Activated CD8-positive, alpha-beta T cell treated with anti-CD3 and anti-CD28 coated beads for 36 hours (primary cell): ENCODE measurements at regions not wholly inside any gene's neighbourhood (a gene's known extent, or its start where the extent isn't known, plus 50 kb on each side); places are given as distances from the start of the nearest gene placed in this dataset.

ENCODE experiments used
- ATAC-seq: fragments of 200-7000 bp; cut with Tn5 transposase; one replicate; pipeline ENCODE4 v1.10.0; 2021; ENCODE audit warnings: mild to moderate bottlenecking, moderate library complexity
- CTCF ChIA-PET: fragments of 350-600 bp; sonication (Branson Sonifier 250); formaldehyde crosslinking; loops from one replicate; lab custom pipeline; 2021; ENCODE audit warnings: antibody characterized with exemption; lab: Charles Lee
- POLR2A ChIA-PET: fragments of 350-600 bp; sonication (Branson Sonifier 250); formaldehyde crosslinking; loops from one replicate; lab custom pipeline; 2021; ENCODE audit warnings: antibody characterized with exemption; lab: Charles Lee
- DNase-seq: peaks from one replicate; pipeline ENCODE4 v3.0.0-alpha.2; 2020
- H3K27ac Mint-ChIP-seq: one replicate; pipeline ENCODE4 v1.8.0; 2021; ENCODE audit warnings: mild to moderate bottlenecking, mixed read lengths
- H3K27me3 Mint-ChIP-seq: one replicate; pipeline ENCODE4 v1.8.0; 2021; ENCODE audit warnings: mixed read lengths
- H3K36me3 Mint-ChIP-seq: one replicate; pipeline ENCODE4 v1.8.0; 2021; ENCODE audit warnings: low read depth, mixed read lengths
- H3K4me1 Mint-ChIP-seq: one replicate; pipeline ENCODE4 v1.8.0; 2021; ENCODE audit warnings: low read depth, mixed read lengths
- H3K4me3 Mint-ChIP-seq: one replicate; pipeline ENCODE4 v1.8.0; 2021; ENCODE audit warnings: mild to moderate bottlenecking, moderate library complexity, mixed read lengths
- H3K9me3 Mint-ChIP-seq: one replicate; pipeline ENCODE4 v1.8.0; 2021; ENCODE audit warnings: mixed read lengths
- intact Hi-C: fragments of 100-400 bp; cut with micrococcal nuclease; formaldehyde crosslinking; loops from one replicate; pipeline ENCODE4 v1.10.0; 2022
- TF ChIP-seq, protein P1 (sequence below): fragments of 200-600 bp; IDR thresholded peaks from one replicate; pipeline ENCODE4 v1.8.0; 2022; ENCODE audit warnings: antibody characterized with exemption, mild to moderate bottlenecking

DNA sequence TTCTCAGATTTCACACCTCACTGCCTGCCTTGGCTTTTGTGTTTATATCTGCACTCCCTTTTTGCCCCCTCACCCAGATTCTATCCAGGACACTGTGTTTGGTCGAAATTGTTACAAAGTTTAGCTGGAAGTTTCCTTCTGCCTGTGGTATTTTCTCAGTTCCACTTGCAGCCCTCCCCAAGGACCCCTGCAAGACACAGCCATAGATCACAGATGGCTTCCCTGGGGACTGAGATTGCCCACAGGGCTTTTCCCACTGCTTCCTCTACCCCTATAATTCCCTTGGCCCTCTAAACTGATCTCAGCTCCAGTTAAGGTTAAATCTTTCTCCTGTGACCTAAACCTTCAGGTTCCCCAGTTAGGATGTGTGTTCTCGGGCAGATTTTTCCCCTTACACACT is 146.1 kb upstream of the C11orf87 start:
- H3K4me1 Mint-ChIP-seq: no peaks in the 10 kb centered on the region
- H3K4me3 Mint-ChIP-seq: no peak overlapping the region
- POLR2A ChIA-PET: no interaction called here
- TF ChIP-seq, protein P1, sequence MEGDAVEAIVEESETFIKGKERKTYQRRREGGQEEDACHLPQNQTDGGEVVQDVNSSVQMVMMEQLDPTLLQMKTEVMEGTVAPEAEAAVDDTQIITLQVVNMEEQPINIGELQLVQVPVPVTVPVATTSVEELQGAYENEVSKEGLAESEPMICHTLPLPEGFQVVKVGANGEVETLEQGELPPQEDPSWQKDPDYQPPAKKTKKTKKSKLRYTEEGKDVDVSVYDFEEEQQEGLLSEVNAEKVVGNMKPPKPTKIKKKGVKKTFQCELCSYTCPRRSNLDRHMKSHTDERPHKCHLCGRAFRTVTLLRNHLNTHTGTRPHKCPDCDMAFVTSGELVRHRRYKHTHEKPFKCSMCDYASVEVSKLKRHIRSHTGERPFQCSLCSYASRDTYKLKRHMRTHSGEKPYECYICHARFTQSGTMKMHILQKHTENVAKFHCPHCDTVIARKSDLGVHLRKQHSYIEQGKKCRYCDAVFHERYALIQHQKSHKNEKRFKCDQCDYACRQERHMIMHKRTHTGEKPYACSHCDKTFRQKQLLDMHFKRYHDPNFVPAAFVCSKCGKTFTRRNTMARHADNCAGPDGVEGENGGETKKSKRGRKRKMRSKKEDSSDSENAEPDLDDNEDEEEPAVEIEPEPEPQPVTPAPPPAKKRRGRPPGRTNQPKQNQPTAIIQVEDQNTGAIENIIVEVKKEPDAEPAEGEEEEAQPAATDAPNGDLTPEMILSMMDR: no peak
- intact Hi-C loops: no loop called here
- no peak for DNase-seq
- no peaks in the 10 kb centered on the region for H3K27me3 Mint-ChIP-seq
- no peaks in the 10 kb centered on the region for H3K36me3 Mint-ChIP-seq
- no peak overlapping the region for H3K27ac Mint-ChIP-seq
- CTCF ChIA-PET: no interaction called here
- H3K9me3 Mint-ChIP-seq: peaks cover 11% of the 10 kb centered on the region
- ATAC-seq: no peak

DNA sequence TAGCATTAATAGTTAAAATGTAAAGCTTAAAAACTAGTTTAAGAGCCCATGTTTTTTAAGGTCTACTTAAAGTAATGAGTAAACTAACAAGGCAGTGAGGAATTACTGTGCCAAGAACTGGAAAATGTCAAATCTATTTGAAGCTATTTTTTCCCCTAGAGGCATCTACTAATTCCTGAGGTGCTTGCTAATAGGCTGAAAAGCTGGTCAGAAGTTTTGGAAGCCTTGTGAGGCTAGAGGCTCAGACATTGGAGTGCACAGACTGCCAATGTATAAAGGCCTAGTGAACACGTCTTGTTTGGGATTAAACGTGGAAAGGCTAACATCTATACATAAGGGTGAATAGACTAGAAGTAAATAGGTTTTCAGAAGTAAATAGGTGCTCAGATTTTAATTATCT is 136.5 kb upstream of the C11orf87 start:
- intact Hi-C loops: no loop called here

DNA sequence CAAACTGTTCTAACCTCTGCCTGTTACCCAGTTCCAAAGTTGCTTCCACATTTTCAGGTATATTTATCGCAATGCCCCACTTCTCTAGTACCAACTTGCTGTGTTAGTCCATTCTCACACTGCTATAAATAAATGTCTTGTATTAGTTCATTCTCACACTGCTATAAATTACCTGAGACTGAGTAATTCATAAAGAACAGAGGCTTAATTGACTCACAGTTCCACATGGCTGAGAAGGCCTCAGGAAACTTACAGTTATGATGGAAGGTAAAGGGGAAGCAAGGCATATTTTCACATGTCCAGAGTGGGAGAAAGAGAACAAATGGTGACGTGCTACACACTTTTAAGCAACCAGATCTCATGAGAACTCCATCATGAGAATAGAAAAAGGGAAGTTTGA is 130.4 kb upstream of the C11orf87 start:
- H3K9me3 Mint-ChIP-seq: peaks cover 4% of the 10 kb centered on the region
- intact Hi-C loops: no loop called here
- H3K4me1 Mint-ChIP-seq: no peaks in the 10 kb centered on the region
- DNase-seq (no peak), ATAC-seq (no peak)
- ChIA-PET CTCF (interaction anchor here (0.6 kb wide), 1 partner anchor 104 kb away, joined by 3 read pairs; no protein-coding TSS in a partner anchor), POLR2A (no interaction called here)
- H3K36me3 Mint-ChIP-seq: no peaks in the 10 kb centered on the region
- no peak overlapping the region for H3K4me3 Mint-ChIP-seq
- TF ChIP-seq, protein P1: no peak
- no peak overlapping the region for H3K27ac Mint-ChIP-seq
- H3K27me3 Mint-ChIP-seq: no peaks in the 10 kb centered on the region

More for the DNA sequence above, 136.5 kb upstream of the C11orf87 start:
- Mint-ChIP-seq H3K27ac (no peak overlapping the region), H3K36me3 (no peaks in the 10 kb centered on the region), H3K9me3 (peaks cover 3% of the 10 kb centered on the region), H3K27me3 (no peaks in the 10 kb centered on the region), H3K4me1 (no peaks in the 10 kb centered on the region), H3K4me3 (no peak overlapping the region)
- ChIA-PET POLR2A (no interaction called here), CTCF (no interaction called here)
- no peak for ATAC-seq
- TF ChIP-seq, protein P1: no peak
- DNase-seq: no peak

DNA sequence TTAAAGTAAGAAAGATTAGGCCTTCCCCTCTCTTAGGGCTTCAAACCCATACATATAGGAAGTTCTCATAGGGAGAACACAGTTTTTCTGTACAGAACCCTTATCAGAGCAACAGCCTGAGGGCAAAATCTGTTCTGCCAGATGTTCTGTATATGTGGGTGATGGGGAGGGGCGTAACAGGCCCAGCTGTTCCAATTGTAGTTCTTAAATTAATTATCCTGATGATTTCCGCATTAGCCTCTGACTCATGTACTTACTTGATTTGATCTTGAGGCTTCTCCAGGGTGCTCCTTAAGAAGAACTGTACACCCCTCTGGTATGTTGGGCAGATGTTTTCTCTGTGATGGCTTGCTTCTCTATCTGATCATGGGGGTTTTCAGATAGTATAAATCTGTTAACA is 123.1 kb upstream of the C11orf87 start:
- ATAC-seq: no peak

DNA sequence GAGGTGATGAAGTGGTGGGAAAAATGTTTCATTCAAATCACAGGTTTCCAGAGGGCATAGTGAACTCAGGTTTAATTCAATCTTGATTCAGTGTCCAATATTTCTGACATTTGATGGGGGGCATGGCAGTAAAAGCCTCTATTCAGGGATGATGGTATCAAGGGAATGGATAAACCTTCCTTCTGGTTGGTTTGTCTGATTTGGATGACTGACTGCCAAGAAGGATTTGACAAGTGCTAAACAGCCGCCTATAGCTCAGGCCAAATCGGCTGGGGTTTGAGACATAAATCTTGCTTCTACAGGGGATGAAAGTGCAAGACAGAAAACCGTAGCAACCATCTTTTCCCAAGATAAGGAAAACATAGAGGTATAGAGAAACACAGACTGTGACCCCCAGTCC is 121.8 kb upstream of the C11orf87 start:
- H3K9me3 Mint-ChIP-seq: peaks cover 5% of the 10 kb centered on the region
- no peaks in the 10 kb centered on the region for H3K27me3 Mint-ChIP-seq
- no peak for ATAC-seq
- TF ChIP-seq, protein P1: no peak
- no peaks in the 10 kb centered on the region for H3K4me1 Mint-ChIP-seq
- H3K4me3 Mint-ChIP-seq: no peak overlapping the region
- CTCF ChIA-PET: no interaction called here
- no peak for DNase-seq
- POLR2A ChIA-PET: no interaction called here
- no peaks in the 10 kb centered on the region for H3K36me3 Mint-ChIP-seq
- intact Hi-C loops: no loop called here
- H3K27ac Mint-ChIP-seq: no peak overlapping the region

More for the DNA sequence above, 123.1 kb upstream of the C11orf87 start:
- CTCF ChIA-PET: no interaction called here
- no peak for DNase-seq
- no peak overlapping the region for H3K4me3 Mint-ChIP-seq
- peaks cover 5% of the 10 kb centered on the region for H3K9me3 Mint-ChIP-seq
- TF ChIP-seq, protein P1: no peak
- no peaks in the 10 kb centered on the region for H3K4me1 Mint-ChIP-seq
- intact Hi-C loops: no loop called here
- POLR2A ChIA-PET: no interaction called here
- H3K36me3 Mint-ChIP-seq: no peaks in the 10 kb centered on the region
- H3K27me3 Mint-ChIP-seq: no peaks in the 10 kb centered on the region
- H3K27ac Mint-ChIP-seq: no peak overlapping the region
